ENCODE measurements at regions not wholly inside any gene's neighbourhood (a gene's known extent, or its start where the extent isn't known, plus 50 kb on each side); places are given as distances from the start of the nearest gene placed in this dataset.

DNA sequence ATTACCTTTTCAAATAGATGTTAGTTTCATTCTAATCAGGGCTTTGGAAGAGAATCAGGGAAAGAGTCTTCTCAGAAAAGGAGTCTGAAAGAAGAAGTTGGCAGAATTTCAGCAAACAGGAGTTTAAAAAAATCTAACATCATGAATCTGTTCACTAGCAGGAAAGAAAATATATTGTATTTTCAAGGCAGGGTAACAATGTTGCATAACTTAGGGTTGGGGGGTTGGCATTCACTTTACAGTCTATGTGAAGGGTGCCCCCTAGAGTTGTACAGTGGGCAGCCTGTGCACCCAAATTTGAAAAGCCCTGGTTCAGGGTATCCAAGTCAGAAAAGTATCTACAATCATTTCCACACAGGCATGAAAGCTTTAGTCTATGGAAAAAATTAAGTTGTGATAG, 348.4 kb upstream of the SLC30A5 start:
- no peak overlapping the region for H3K4me3 ChIP-seq (ENCODE audit: low read depth, low read length)
- no peak overlapping the region for H3K27ac ChIP-seq (ENCODE audit: low read depth, low read length)
- H3K4me1 ChIP-seq (ENCODE audit: control insufficient read depth, insufficient read depth, low read length) = no peaks in the 10 kb centered on the region
- H3K9me3 ChIP-seq (ENCODE audit: control insufficient read depth, insufficient read depth, low read depth, low read length) = no peaks in the 10 kb centered on the region
- H3K27me3 ChIP-seq (ENCODE audit: control insufficient read depth, insufficient read depth, low read length) = no peaks in the 10 kb centered on the region
- no peaks in the 10 kb centered on the region for H3K36me3 ChIP-seq (ENCODE audit: control insufficient read depth, insufficient read depth, low read length)
- H3K9ac ChIP-seq (ENCODE audit: low read length) = no peak overlapping the region

DNA sequence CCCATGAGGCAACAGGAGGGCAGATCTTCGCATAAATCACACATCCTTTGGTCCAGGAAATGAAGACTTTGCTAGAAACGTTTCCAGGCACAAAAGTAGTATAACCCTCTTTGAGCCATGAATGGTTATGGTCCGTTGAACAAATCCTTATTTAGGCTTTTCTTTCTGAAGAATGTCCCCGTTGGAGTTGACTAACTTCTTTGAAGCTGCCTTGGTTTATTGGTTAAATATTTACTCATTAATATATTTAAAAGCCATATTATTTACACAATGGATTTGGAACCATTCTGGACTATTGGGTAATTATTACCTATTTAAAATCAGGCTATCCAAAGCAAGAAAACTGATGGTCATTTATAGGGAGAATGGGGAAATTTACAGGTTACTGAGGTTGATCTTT, 347.6 kb upstream of the SLC30A5 start:
- no peaks in the 10 kb centered on the region for H3K4me1 ChIP-seq (ENCODE audit: control insufficient read depth, insufficient read depth, low read length)
- H3K36me3 ChIP-seq (ENCODE audit: control insufficient read depth, insufficient read depth, low read length) = no peaks in the 10 kb centered on the region
- H3K27me3 ChIP-seq (ENCODE audit: control insufficient read depth, insufficient read depth, low read length) = no peaks in the 10 kb centered on the region
- no peak overlapping the region for H3K27ac ChIP-seq (ENCODE audit: low read depth, low read length)
- H3K9ac ChIP-seq (ENCODE audit: low read length) = no peak overlapping the region
- no peak overlapping the region for H3K4me3 ChIP-seq (ENCODE audit: low read depth, low read length)
- H3K9me3 ChIP-seq (ENCODE audit: control insufficient read depth, insufficient read depth, low read depth, low read length) = no peaks in the 10 kb centered on the region

DNA sequence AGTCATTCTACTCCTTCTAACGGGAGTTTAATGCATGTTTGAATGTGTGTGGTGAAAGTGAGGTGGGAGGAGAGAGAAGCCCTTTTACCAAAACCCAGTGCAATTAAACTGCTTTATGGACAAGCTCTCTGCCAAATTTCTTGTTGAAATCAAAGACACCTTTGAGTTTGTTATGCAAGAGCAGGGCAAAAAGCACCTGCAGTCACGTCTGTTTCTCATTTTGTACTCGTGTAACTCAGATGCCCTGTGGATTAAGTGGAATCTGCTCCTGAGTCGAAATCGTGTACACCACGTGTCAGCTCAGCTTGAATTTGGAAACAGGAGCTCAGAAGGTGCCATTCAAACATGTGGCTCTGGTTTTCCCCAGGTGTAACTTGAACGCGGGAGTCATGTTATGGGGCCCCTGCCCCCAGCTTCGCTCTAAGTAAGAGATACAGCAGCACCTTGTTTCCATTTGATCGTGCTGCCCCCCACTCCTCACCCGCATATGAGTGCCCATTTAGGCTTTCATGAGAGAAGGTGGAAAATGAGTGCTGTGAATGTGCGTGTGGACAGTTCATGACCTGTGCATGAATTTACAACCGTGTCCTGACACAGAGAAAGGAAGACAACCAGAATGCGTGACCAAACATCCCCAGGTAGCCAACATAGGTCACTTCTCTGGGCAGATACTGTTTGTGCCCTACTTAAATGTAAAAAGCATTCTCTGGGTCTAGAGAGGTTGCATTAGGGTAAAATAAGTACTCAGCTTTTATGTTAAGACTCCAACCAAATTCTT, 347.0 kb upstream of the SLC30A5 start:
- Histone ChIP-seq H3K27me3 (ENCODE audit: control insufficient read depth, insufficient read depth, low read length) (no peaks in the 10 kb centered on the region), H3K4me3 (ENCODE audit: low read depth, low read length) (no peak overlapping the region), H3K4me1 (ENCODE audit: control insufficient read depth, insufficient read depth, low read length) (no peaks in the 10 kb centered on the region), H3K9me3 (ENCODE audit: control insufficient read depth, insufficient read depth, low read depth, low read length) (no peaks in the 10 kb centered on the region), H3K27ac (ENCODE audit: low read depth, low read length) (no peak overlapping the region), H3K36me3 (ENCODE audit: control insufficient read depth, insufficient read depth, low read length) (no peaks in the 10 kb centered on the region), H3K9ac (ENCODE audit: low read length) (no peak overlapping the region)

DNA sequence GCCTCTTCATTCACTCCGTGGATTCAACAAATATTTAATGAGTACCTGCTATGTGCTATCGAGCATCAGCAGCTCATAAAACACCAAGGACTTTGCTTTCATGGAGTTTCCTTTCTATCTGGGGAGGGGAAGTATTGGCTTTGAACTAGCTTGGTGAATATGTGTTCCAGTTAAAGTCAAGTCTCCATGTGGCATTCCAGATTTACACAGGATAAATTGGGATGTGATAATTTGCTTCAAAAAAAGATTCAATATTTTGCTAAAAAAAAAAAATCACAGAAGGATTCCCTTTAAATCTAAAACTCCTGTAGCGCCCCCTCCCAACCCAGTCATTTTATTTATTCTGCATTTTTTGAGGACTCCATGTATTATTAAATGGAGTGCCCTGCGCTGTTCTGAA, 346.3 kb upstream of the SLC30A5 start:
- no peak overlapping the region for H3K4me3 ChIP-seq (ENCODE audit: low read depth, low read length)
- no peak overlapping the region for H3K27ac ChIP-seq (ENCODE audit: low read depth, low read length)

DNA sequence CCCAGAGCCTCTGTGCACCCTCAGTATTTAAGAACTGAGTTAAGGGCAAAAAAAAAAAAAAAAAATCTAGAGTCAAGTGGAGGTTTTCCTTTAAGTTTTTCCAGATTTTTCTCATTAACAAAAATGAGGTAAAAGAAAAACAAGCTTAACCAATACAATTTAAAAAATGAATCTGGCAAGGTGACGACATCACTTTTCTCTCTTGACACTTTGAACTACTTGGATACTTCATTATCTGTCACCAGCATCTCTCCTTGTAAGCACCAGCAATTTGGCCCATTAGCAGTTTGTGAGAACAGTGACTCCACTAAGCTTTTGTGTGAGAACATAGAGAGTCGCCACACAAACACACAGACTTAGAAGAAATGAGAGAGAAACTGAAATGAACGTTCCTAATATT, 345.7 kb upstream of the SLC30A5 start:
- no peaks in the 10 kb centered on the region for H3K9me3 ChIP-seq (ENCODE audit: control insufficient read depth, insufficient read depth, low read depth, low read length)
- no peak overlapping the region for H3K27ac ChIP-seq (ENCODE audit: low read depth, low read length)
- H3K4me3 ChIP-seq (ENCODE audit: low read depth, low read length) = no peak overlapping the region
- no peak overlapping the region for H3K9ac ChIP-seq (ENCODE audit: low read length)
- H3K4me1 ChIP-seq (ENCODE audit: control insufficient read depth, insufficient read depth, low read length) = no peaks in the 10 kb centered on the region
- no peaks in the 10 kb centered on the region for H3K36me3 ChIP-seq (ENCODE audit: control insufficient read depth, insufficient read depth, low read length)
- no peaks in the 10 kb centered on the region for H3K27me3 ChIP-seq (ENCODE audit: control insufficient read depth, insufficient read depth, low read length)

More for the DNA sequence above, 346.3 kb upstream of the SLC30A5 start:
- no peaks in the 10 kb centered on the region for H3K4me1 ChIP-seq (ENCODE audit: control insufficient read depth, insufficient read depth, low read length)
- no peak overlapping the region for H3K9ac ChIP-seq (ENCODE audit: low read length)
- no peaks in the 10 kb centered on the region for H3K9me3 ChIP-seq (ENCODE audit: control insufficient read depth, insufficient read depth, low read depth, low read length)
- no peaks in the 10 kb centered on the region for H3K27me3 ChIP-seq (ENCODE audit: control insufficient read depth, insufficient read depth, low read length)
- H3K36me3 ChIP-seq (ENCODE audit: control insufficient read depth, insufficient read depth, low read length) = no peaks in the 10 kb centered on the region

DNA sequence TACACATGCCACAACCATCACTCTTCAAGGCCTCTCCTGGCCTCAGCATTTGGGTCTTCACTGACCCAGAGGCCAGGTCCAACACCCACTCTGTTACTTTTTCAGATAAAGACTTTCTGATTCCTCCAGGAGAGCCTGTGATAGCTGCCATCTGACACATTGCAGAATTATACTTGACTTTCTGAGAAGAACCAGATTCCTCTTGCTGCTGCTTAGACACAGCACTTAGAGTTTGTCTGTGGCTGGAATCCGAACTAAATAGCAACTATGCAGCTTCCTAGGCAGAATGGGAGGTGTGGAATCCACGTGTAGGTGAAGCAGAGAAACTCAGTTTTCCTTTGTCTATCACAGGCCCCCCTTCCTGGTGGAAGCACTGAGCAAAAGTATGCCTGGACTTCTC, 344.7 kb upstream of the SLC30A5 start:
- no peaks in the 10 kb centered on the region for H3K27me3 ChIP-seq (ENCODE audit: control insufficient read depth, insufficient read depth, low read length)
- H3K9me3 ChIP-seq (ENCODE audit: control insufficient read depth, insufficient read depth, low read depth, low read length) = no peaks in the 10 kb centered on the region
- H3K4me3 ChIP-seq (ENCODE audit: low read depth, low read length) = no peak overlapping the region
- no peaks in the 10 kb centered on the region for H3K36me3 ChIP-seq (ENCODE audit: control insufficient read depth, insufficient read depth, low read length)
- H3K9ac ChIP-seq (ENCODE audit: low read length) = no peak overlapping the region
- H3K4me1 ChIP-seq (ENCODE audit: control insufficient read depth, insufficient read depth, low read length) = no peaks in the 10 kb centered on the region
- H3K27ac ChIP-seq (ENCODE audit: low read depth, low read length) = no peak overlapping the region

DNA sequence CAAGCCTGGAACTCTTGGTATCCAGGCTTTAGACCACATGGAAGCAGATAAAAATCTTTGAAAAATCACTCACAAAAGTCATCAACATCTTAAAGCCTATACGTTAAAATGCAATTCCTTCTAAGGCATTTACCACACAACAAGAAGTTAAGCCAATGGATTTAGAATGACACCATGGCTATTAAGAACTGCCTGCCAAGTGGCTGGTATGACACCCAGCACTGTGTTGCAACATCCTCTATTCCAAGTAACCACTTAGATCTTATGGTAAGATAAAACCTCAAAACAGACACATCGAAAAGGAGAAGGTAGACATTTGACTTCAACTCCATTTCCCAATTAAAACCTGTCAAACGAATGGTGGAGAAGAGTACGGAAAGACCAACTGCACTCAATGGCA, 344.2 kb upstream of the SLC30A5 start:
- Histone ChIP-seq H3K9ac (ENCODE audit: low read length) (no peak overlapping the region), H3K27ac (ENCODE audit: low read depth, low read length) (no peak overlapping the region), H3K27me3 (ENCODE audit: control insufficient read depth, insufficient read depth, low read length) (no peaks in the 10 kb centered on the region), H3K4me3 (ENCODE audit: low read depth, low read length) (no peak overlapping the region), H3K36me3 (ENCODE audit: control insufficient read depth, insufficient read depth, low read length) (no peaks in the 10 kb centered on the region), H3K4me1 (ENCODE audit: control insufficient read depth, insufficient read depth, low read length) (no peaks in the 10 kb centered on the region), H3K9me3 (ENCODE audit: control insufficient read depth, insufficient read depth, low read depth, low read length) (no peaks in the 10 kb centered on the region)

DNA sequence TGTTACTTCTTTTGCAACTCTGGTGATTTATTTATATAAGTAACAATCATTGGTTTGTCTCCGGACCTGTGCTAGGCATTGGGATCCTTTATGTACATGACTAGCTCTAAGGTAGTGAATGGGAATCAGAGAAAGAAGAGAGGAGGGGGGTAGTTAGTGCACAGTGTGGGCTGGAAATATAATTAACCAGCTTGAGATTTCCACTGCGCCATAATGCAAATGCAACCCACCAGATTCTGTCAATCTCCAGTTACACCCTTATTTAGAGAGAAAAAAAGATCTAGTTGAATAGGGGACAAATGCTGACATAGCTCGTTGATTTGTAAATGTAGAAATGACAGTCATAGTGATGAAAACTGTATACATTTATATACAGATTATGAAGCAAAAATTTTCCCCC, 342.2 kb upstream of the SLC30A5 start:
- H3K36me3 ChIP-seq (ENCODE audit: control insufficient read depth, insufficient read depth, low read length) = no peaks in the 10 kb centered on the region
- no peaks in the 10 kb centered on the region for H3K27me3 ChIP-seq (ENCODE audit: control insufficient read depth, insufficient read depth, low read length)
- H3K4me3 ChIP-seq (ENCODE audit: low read depth, low read length) = no peak overlapping the region
- H3K27ac ChIP-seq (ENCODE audit: low read depth, low read length) = no peak overlapping the region
- no peaks in the 10 kb centered on the region for H3K9me3 ChIP-seq (ENCODE audit: control insufficient read depth, insufficient read depth, low read depth, low read length)
- no peak overlapping the region for H3K9ac ChIP-seq (ENCODE audit: low read length)
- H3K4me1 ChIP-seq (ENCODE audit: control insufficient read depth, insufficient read depth, low read length) = no peaks in the 10 kb centered on the region

DNA sequence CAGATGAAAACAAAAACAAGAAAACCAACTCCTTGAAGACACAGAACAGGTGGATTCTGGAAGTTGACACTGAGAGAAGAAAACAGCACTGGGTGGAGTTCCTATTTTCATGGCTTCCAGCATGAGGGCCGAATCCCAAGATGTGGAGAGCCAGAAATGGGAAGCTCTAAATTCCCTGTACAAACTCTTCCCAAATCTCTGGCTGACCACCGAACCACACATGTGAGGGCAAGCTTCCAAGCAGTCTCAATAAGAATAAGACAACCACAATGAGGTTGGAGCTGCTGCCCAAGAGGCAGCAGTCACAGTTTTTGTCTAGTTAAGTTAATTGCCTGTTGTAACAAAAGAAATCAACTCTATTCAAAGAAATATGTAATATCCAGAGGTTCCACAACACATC, 339.3 kb upstream of the SLC30A5 start:
- Histone ChIP-seq H3K4me1 (ENCODE audit: control insufficient read depth, insufficient read depth, low read length) (no peaks in the 10 kb centered on the region), H3K9ac (ENCODE audit: low read length) (no peak overlapping the region), H3K36me3 (ENCODE audit: control insufficient read depth, insufficient read depth, low read length) (no peaks in the 10 kb centered on the region), H3K27me3 (ENCODE audit: control insufficient read depth, insufficient read depth, low read length) (no peaks in the 10 kb centered on the region), H3K9me3 (ENCODE audit: control insufficient read depth, insufficient read depth, low read depth, low read length) (no peaks in the 10 kb centered on the region), H3K27ac (ENCODE audit: low read depth, low read length) (no peak overlapping the region), H3K4me3 (ENCODE audit: low read depth, low read length) (no peak overlapping the region)

DNA sequence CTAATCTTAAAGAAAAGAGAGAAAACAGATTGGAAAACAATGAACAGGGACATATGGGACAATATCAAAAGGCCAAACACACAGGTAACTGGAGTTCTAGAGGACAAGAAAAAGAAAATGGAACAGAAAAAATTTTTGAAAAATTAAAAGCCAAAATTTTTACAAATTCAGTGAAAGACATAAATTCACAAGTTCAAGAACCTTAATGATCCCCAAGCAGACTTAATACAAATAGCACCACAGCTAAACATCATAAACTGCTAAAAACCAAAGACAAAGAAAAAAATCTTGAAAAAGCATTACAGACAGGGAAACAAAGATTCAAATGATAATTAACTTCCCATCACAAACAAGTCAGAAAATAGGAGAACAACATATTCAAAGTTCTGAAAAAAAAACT, 338.5 kb upstream of the SLC30A5 start:
- no peak overlapping the region for H3K9ac ChIP-seq (ENCODE audit: low read length)
- no peaks in the 10 kb centered on the region for H3K36me3 ChIP-seq (ENCODE audit: control insufficient read depth, insufficient read depth, low read length)
- no peaks in the 10 kb centered on the region for H3K27me3 ChIP-seq (ENCODE audit: control insufficient read depth, insufficient read depth, low read length)
- H3K4me3 ChIP-seq (ENCODE audit: low read depth, low read length) = no peak overlapping the region
- H3K4me1 ChIP-seq (ENCODE audit: control insufficient read depth, insufficient read depth, low read length) = no peaks in the 10 kb centered on the region
- no peak overlapping the region for H3K27ac ChIP-seq (ENCODE audit: low read depth, low read length)
- H3K9me3 ChIP-seq (ENCODE audit: control insufficient read depth, insufficient read depth, low read depth, low read length) = no peaks in the 10 kb centered on the region

DNA sequence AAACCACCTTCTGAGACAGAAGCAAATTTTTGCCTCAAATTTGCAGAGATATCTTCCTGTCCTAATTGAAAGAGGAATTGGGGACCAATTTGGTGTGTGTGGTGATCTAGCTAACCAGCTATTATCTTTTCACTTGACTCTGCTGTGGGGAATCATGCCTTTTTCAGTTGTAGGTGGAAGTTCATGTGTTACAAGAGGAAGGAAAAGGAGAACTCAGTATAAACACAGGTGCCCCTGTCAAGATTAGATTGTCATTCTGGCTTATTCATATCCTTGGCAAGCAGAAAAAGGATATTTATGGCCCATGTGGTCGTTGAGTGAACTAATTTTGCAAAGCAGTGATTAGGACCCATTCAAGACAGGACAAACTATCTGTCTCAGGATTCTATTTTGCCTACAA, 336.8 kb upstream of the SLC30A5 start:
- Histone ChIP-seq H3K27ac (ENCODE audit: low read depth, low read length) (no peak overlapping the region), H3K4me1 (ENCODE audit: control insufficient read depth, insufficient read depth, low read length) (no peaks in the 10 kb centered on the region), H3K4me3 (ENCODE audit: low read depth, low read length) (no peak overlapping the region), H3K9ac (ENCODE audit: low read length) (no peak overlapping the region), H3K27me3 (ENCODE audit: control insufficient read depth, insufficient read depth, low read length) (no peaks in the 10 kb centered on the region), H3K36me3 (ENCODE audit: control insufficient read depth, insufficient read depth, low read length) (no peaks in the 10 kb centered on the region), H3K9me3 (ENCODE audit: control insufficient read depth, insufficient read depth, low read depth, low read length) (no peaks in the 10 kb centered on the region)
